PC-9 (cell line): ENCODE measurements at regions not wholly inside any gene's neighbourhood (a gene's known extent, or its start where the extent isn't known, plus 50 kb on each side); places are given as distances from the start of the nearest gene placed in this dataset.
"Not testable (repeated sequence)": the region's sequence is repeated elsewhere in the genome, so short reads cannot be mapped to it uniquely, and the experiment has no call there.

Source experiments
- BruUV-seq: library from RNA; stranded (reverse); fragments of 400-500 nt; replicated peaks from 2 replicates; lab custom pipeline; 2021; lab: Mats Ljungman, UMichigan
- CTCF ChIA-PET: fragments of 300-600 bp; sonication (Branson Sonifier 250); formaldehyde crosslinking; loops from one replicate; lab custom pipeline; 2022; ENCODE audit warnings: antibody characterized with exemption; lab: Charles Lee
- POLR2A ChIA-PET: fragments of 300-600 bp; sonication (Branson Sonifier 250); formaldehyde crosslinking; loops from one replicate; lab custom pipeline; 2022; ENCODE audit warnings: antibody characterized with exemption; ENCODE audit not compliant: unreplicated experiment; lab: Charles Lee
- DNase-seq, 2 experiments: peaks; one replicate each; pipeline versions ENCODE4 v3.0.0 to v3.0.0-alpha.2; 2015 to 2022; ENCODE audit warnings: mixed read lengths in 1 of 2
- H2AFZ ChIP-seq: fragments of 200-600 bp; sonication (generic); 2 replicates; pipeline ENCODE4 v1.8.1; 2017; ENCODE audit warnings: antibody characterized with exemption
- H3F3A ChIP-seq: fragments of 200-600 bp; sonication (generic); 2 replicates; pipeline ENCODE4 v1.8.1; 2017; ENCODE audit warnings: antibody characterized with exemption, mild to moderate bottlenecking, low read depth; ENCODE audit not compliant: insufficient read depth
- H3K27ac ChIP-seq: fragments of 200-600 bp; sonication (generic); 2 replicates; pipeline ENCODE4 v1.6.1; 2016; ENCODE audit warnings: mixed run types
- H3K27me3 ChIP-seq: fragments of 200-600 bp; sonication (generic); 2 replicates; pipeline ENCODE4 v1.6.1; 2016; ENCODE audit warnings: low read depth, mixed run types; ENCODE audit not compliant: insufficient read depth
- H3K36me3 ChIP-seq: fragments of 200-600 bp; sonication (generic); 2 replicates; pipeline ENCODE4 v1.6.1; 2016; ENCODE audit warnings: low read depth, mixed run types
- H3K4me1 ChIP-seq: fragments of 200-600 bp; sonication (generic); replicated peaks from 2 replicates; pipeline ENCODE4 v1.6.1; 2016; ENCODE audit warnings: mixed run types; ENCODE audit not compliant: insufficient read depth
- H3K4me2 ChIP-seq: fragments of 200-600 bp; sonication (generic); 2 replicates; pipeline ENCODE4 v1.6.1; 2017; ENCODE audit warnings: mixed run types
- H3K4me3 ChIP-seq: fragments of 200-600 bp; sonication (generic); 2 replicates; pipeline ENCODE4 v1.6.1; 2016; ENCODE audit warnings: mixed run types
- H3K79me2 ChIP-seq: fragments of 200-600 bp; sonication (generic); 2 replicates; pipeline ENCODE4 v1.6.1; 2017; ENCODE audit warnings: low read depth, mixed run types
- H3K9me2 ChIP-seq: fragments of 200-600 bp; sonication (generic); 2 replicates; pipeline ENCODE4 v1.8.1; 2017; ENCODE audit warnings: mild to moderate bottlenecking; ENCODE audit not compliant: insufficient read depth
- H3K9me3 ChIP-seq: fragments of 200-600 bp; sonication (generic); 2 replicates; pipeline ENCODE4 v1.8.1; 2016; ENCODE audit warnings: low read depth; ENCODE audit not compliant: insufficient read depth
- H4K20me1 ChIP-seq: fragments of 200-600 bp; sonication (generic); 2 replicates; pipeline ENCODE4 v1.8.1; 2017; ENCODE audit not compliant: insufficient read depth
- CTCF ChIP-seq: fragments of 200-600 bp; sonication (generic); conservative IDR thresholded peaks from 2 replicates; pipeline ENCODE4 v1.6.1; 2017; ENCODE audit warnings: mixed run types, antibody characterized with exemption, mild to moderate bottlenecking, moderate library complexity
- EZH2 ChIP-seq: fragments of 200-600 bp; sonication (generic); IDR thresholded peaks from 2 replicates; pipeline ENCODE4 v1.8.0; 2017; ENCODE audit warnings: antibody characterized with exemption, low read depth
- intact Hi-C: fragments of 100-400 bp; cut with micrococcal nuclease; formaldehyde crosslinking; loops from one replicate; pipeline ENCODE4 v1.10.0; 2022; ENCODE audit not compliant: unreplicated experiment

- TF ChIP-seq EZH2 (no peak), CTCF (no peak)
- Histone ChIP-seq H3K36me3 (no peaks in the 10 kb centered on the region), H3K9me2 (no peaks in the 10 kb centered on the region), H3K27me3 (no peaks in the 10 kb centered on the region), H4K20me1 (no peaks in the 10 kb centered on the region), H3K4me3 (no peak overlapping the region), H3K9me3 (no peaks in the 10 kb centered on the region), H3K27ac (no peak overlapping the region), H3K4me1 (no peaks in the 10 kb centered on the region), H3F3A (no peaks in the 10 kb centered on the region), H3K79me2 (no peaks in the 10 kb centered on the region), H2AFZ (no peak overlapping the region), H3K4me2 (no peak overlapping the region)
- ChIA-PET POLR2A (no interaction called here), CTCF (no interaction called here)
- intact Hi-C loops: no loop called here
- no TSS peak for BruUV-seq
- DNase-seq: no peak
These were observed 250.6 kb downstream of the KBTBD8 start for GRCh38 chr3:67248726-67249125.

GRCh38 chr3:67252906-67253305, 254.8 kb downstream of the KBTBD8 start:
- H3K4me3 ChIP-seq, H3K4me2 ChIP-seq, H3F3A ChIP-seq, H3K79me2 ChIP-seq, H3K27ac ChIP-seq, H3K27me3 ChIP-seq, H4K20me1 ChIP-seq, H3K36me3 ChIP-seq, H3K9me2 ChIP-seq, CTCF ChIA-PET, H3K4me1 ChIP-seq, intact Hi-C loops, BruUV-seq, H2AFZ ChIP-seq, H3K9me3 ChIP-seq, POLR2A ChIA-PET, DNase-seq: not testable (repeated sequence)

GRCh38 chr3:67278015-67278618, 280.0 kb downstream of the KBTBD8 start:
- H3K4me2 ChIP-seq: no peak overlapping the region
- no peaks in the 10 kb centered on the region for H3K9me2 ChIP-seq
- H3K27me3 ChIP-seq: no peaks in the 10 kb centered on the region; the same call in 1 of the 2 replicates
- POLR2A ChIA-PET: no interaction called here
- H4K20me1 ChIP-seq: no peaks in the 10 kb centered on the region
- CTCF ChIA-PET: no interaction called here
- H3K36me3 ChIP-seq: no peaks in the 10 kb centered on the region
- no peak for DNase-seq
- no peaks in the 10 kb centered on the region for H3F3A ChIP-seq
- intact Hi-C loops: no loop called here
- no peaks in the 10 kb centered on the region for H3K4me1 ChIP-seq
- no peak overlapping the region for H2AFZ ChIP-seq
- no TSS peak for BruUV-seq
- no peak for TF ChIP-seq CTCF
- TF ChIP-seq EZH2: no peak
- no peak overlapping the region for H3K4me3 ChIP-seq
- H3K9me3 ChIP-seq: no peaks in the 10 kb centered on the region
- H3K27ac ChIP-seq: no peak overlapping the region
- H3K79me2 ChIP-seq: no peaks in the 10 kb centered on the region

- H3K36me3 ChIP-seq: no peaks in the 10 kb centered on the region
- H3K9me2 ChIP-seq: no peaks in the 10 kb centered on the region
- H3K4me2 ChIP-seq: no peak overlapping the region
- no peaks in the 10 kb centered on the region for H3K79me2 ChIP-seq
- no peaks in the 10 kb centered on the region for H3F3A ChIP-seq
- H3K27me3 ChIP-seq: no peaks in the 10 kb centered on the region
- H3K4me1 ChIP-seq: no peaks in the 10 kb centered on the region
- H3K27ac ChIP-seq: no peak overlapping the region
- POLR2A ChIA-PET: no interaction called here
- intact Hi-C loops: no loop called here
- no peaks in the 10 kb centered on the region for H4K20me1 ChIP-seq
- H3K9me3 ChIP-seq: no peaks in the 10 kb centered on the region
- H2AFZ ChIP-seq: no peak overlapping the region
- no peak for DNase-seq
- H3K4me3 ChIP-seq: no peak overlapping the region
- BruUV-seq: no TSS peak
- CTCF ChIA-PET: no interaction called here
- TF ChIP-seq CTCF (no peak), EZH2 (no peak)
These were observed 288.5 kb downstream of the KBTBD8 start for GRCh38 chr3:67286586-67286985.
